GM12878 (cell line): ENCODE measurements at regions not wholly inside any gene's neighbourhood (a gene's known extent, or its start where the extent isn't known, plus 50 kb on each side); places are given as distances from the start of the nearest gene placed in this dataset.

Source experiments
- ATAC-seq: fragments of 200-7000 bp; cut with Tn5 transposase; 3 replicates; pipeline ENCODE4 v1.9.1; 2020; ENCODE audit warnings: mild to moderate bottlenecking, moderate library complexity
- BruUV-seq: library from RNA; stranded (reverse); fragments of 400-500 nt; replicated peaks from 2 replicates; lab custom pipeline; 2021; lab: Mats Ljungman, UMichigan
- CTCF ChIA-PET: fragments of 300-600 bp; sonication (Branson Sonifier 250); formaldehyde crosslinking; extraction: SDS; loops from one replicate; lab custom pipeline; 2021; ENCODE audit warnings: inconsistent platforms; lab: Yijun Ruan, JAX
- POLR2A ChIA-PET: fragments of 350-600 bp; formaldehyde crosslinking; extraction: SDS; loops from one replicate; lab custom pipeline; 2021; ENCODE audit warnings: inconsistent platforms; lab: Charles Lee
- RAD21 ChIA-PET: fragments of 300-600 bp; sonication (Branson Sonifier 250); formaldehyde crosslinking; loops from one replicate; lab custom pipeline; 2023; ENCODE audit warnings: antibody characterized with exemption; ENCODE audit not compliant: unreplicated experiment; lab: Charles Lee
- SMC1A ChIA-PET: fragments of 300-600 bp; sonication (Branson Sonifier 250); formaldehyde crosslinking; loops from one replicate; lab custom pipeline; 2023; ENCODE audit not compliant: unreplicated experiment, uncharacterized antibody; lab: Charles Lee
- DNase-seq: peaks from one replicate; pipeline ENCODE4 v3.0.0-alpha.2; 2011; ENCODE audit warnings: low read depth, low spot score
- FAIRE-seq: peaks from 3 replicates; lab custom pipeline; 2011; peaks lifted over from hg19 to GRCh38; lab: Jason Lieb, UNC
- H2AFZ ChIP-seq: 2 replicates; pipeline ENCODE4 v1.6.0; 2011; ENCODE audit warnings: low read depth, low read length, control low read depth; ENCODE audit not compliant: control insufficient read depth
- H3K27ac ChIP-seq: 2 replicates; pipeline ENCODE4 v1.5.1; 2011; ENCODE audit warnings: control low read depth; ENCODE audit not compliant: control insufficient read depth, insufficient read depth
- H3K27me3 ChIP-seq, 2 experiments: replicated peaks in 1 of 2; 2 replicates each; pipeline versions ENCODE4 v1.6.0 to v1.6.1; 2011; ENCODE audit warnings: low read length in 1 of 2; ENCODE audit not compliant: control insufficient read depth in 2 of 2, insufficient read depth in 2 of 2
- H3K36me3 ChIP-seq, 2 experiments: 2 replicates each; pipeline ENCODE4 v1.5.1; 2011; ENCODE audit warnings: low read length in 1 of 2; ENCODE audit not compliant: control insufficient read depth in 2 of 2, insufficient read depth in 2 of 2
- H3K4me1 ChIP-seq: 2 replicates; pipeline ENCODE4 v1.6.1; 2011; ENCODE audit warnings: mild to moderate bottlenecking, low read length, moderate library complexity, mixed read lengths; ENCODE audit not compliant: control insufficient read depth, insufficient read depth
- H3K4me2 ChIP-seq: 2 replicates; pipeline ENCODE4 v1.6.0; 2011; ENCODE audit warnings: control low read depth; ENCODE audit not compliant: control insufficient read depth, insufficient read depth
- H3K4me3 ChIP-seq: fragments of 200-600 bp; sonication (generic); 2 replicates; pipeline ENCODE4 v1.5.1; 2016
- H3K79me2 ChIP-seq: 2 replicates; pipeline ENCODE4 v1.6.0; 2011; ENCODE audit warnings: low read length; ENCODE audit not compliant: control insufficient read depth, insufficient read depth
- H3K9ac ChIP-seq: 2 replicates; pipeline ENCODE4 v1.8.0; 2011; ENCODE audit warnings: low read length, control low read depth, mixed read lengths; ENCODE audit not compliant: control insufficient read depth, insufficient read depth
- H3K9me3 ChIP-seq: replicated peaks from 3 replicates; pipeline ENCODE4 v1.5.1; 2011; ENCODE audit warnings: mild to moderate bottlenecking, low read length; ENCODE audit not compliant: control insufficient read depth, insufficient read depth
- H4K20me1 ChIP-seq: 2 replicates; pipeline ENCODE4 v1.6.0; 2011; ENCODE audit not compliant: control insufficient read depth, insufficient read depth
- ATF3 ChIP-seq: IDR thresholded peaks from 2 replicates; pipeline ENCODE4 v1.6.1; 2011; ENCODE audit warnings: low read depth, mild to moderate bottlenecking, low read length, moderate library complexity, borderline replicate concordance; ENCODE audit errors: extremely low read depth
- CBFB ChIP-seq: IDR thresholded peaks from 2 replicates; pipeline ENCODE4 v1.6.1; 2016; ENCODE audit warnings: antibody characterized with exemption, low read depth
- CHD1 ChIP-seq: IDR thresholded peaks from 2 replicates; pipeline ENCODE4 v1.6.1; 2012; ENCODE audit warnings: low read depth, low read length, improper control_type of control experiment
- DPF2 ChIP-seq: fragments of 450-650 bp; IDR thresholded peaks from 2 replicates; pipeline ENCODE4 v1.6.1; 2017; ENCODE audit warnings: mild to moderate bottlenecking
- E2F4 ChIP-seq: IDR thresholded peaks from 2 replicates; pipeline ENCODE4 v1.6.1; 2012; ENCODE audit warnings: low read depth, low read length, improper control_type of control experiment
- FOXK2 ChIP-seq: fragments of 450-650 bp; IDR thresholded peaks from 2 replicates; pipeline ENCODE4 v1.6.1; 2017; ENCODE audit warnings: mild to moderate bottlenecking, moderate library complexity
- JUNB ChIP-seq: IDR thresholded peaks from 2 replicates; pipeline ENCODE4 v1.6.1; 2016; ENCODE audit warnings: antibody characterized with exemption, mild to moderate bottlenecking
- MEF2A ChIP-seq: IDR thresholded peaks from 2 replicates; pipeline ENCODE4 v1.6.1; 2011; ENCODE audit warnings: low read depth, mild to moderate bottlenecking, low read length, moderate library complexity; ENCODE audit not compliant: insufficient read depth
- NFXL1 ChIP-seq: fragments of 450-650 bp; IDR thresholded peaks from 2 replicates; pipeline ENCODE4 v1.6.1; 2017; ENCODE audit warnings: antibody characterized with exemption, mild to moderate bottlenecking, borderline replicate concordance
- POLR2AphosphoS5 ChIP-seq: IDR thresholded peaks from 2 replicates; pipeline ENCODE4 v1.6.1; 2011; ENCODE audit warnings: mild to moderate bottlenecking, low read length, inconsistent platforms
- RB1 ChIP-seq: fragments of 450-650 bp; formaldehyde crosslinking; IDR thresholded peaks from 2 replicates; pipeline ENCODE4 v1.6.1; 2017; ENCODE audit warnings: mild to moderate bottlenecking, borderline replicate concordance
- REST ChIP-seq: IDR thresholded peaks from 2 replicates; pipeline ENCODE4 v1.6.1; 2012; ENCODE audit warnings: mild to moderate bottlenecking, low read depth, low read length
- TAF1 ChIP-seq: IDR thresholded peaks from 2 replicates; pipeline ENCODE4 v1.6.1; 2011; ENCODE audit warnings: mild to moderate bottlenecking, low read depth, low read length, borderline replicate concordance
- TCF12 ChIP-seq: IDR thresholded peaks from 2 replicates; pipeline ENCODE4 v1.6.1; 2011; ENCODE audit warnings: low read depth, mild to moderate bottlenecking, low read length
- WGBS: methylation state at CpG from one replicate; pipeline ENCODE4 v1.1.6; 2016; ENCODE audit warnings: low lambda C conversion rate; ENCODE audit not compliant: insufficient replicate concordance, insufficient coverage; ENCODE audit errors: missing lambda C conversion rate; 5-methylcytosine and 5-hydroxymethylcytosine counted together
- in situ Hi-C: fragments of 300-500 bp; cut with MboI; formaldehyde crosslinking; loops from 9 replicates; pipeline ENCODE4 v1.14.3; 2018; ENCODE audit warnings: mixed read lengths
- intact Hi-C: fragments of 100-400 bp; cut with micrococcal nuclease; formaldehyde crosslinking; loops from one replicate; pipeline ENCODE4 v1.14.2; 2022; ENCODE audit not compliant: unreplicated experiment

GRCh38 chr10:61337741-61338140, 115.4 kb downstream of the TMEM26 start:
- no TSS peak for BruUV-seq
- POLR2A ChIA-PET = no interaction called here

GRCh38 chr10:61336831-61337230, 116.3 kb downstream of the TMEM26 start:
- no TSS peak for BruUV-seq
- Histone ChIP-seq H3K4me2 (no peak overlapping the region), H4K20me1 (no peaks in the 10 kb centered on the region), H3K9ac (no peak overlapping the region), H3K27me3 (no peaks in the 10 kb centered on the region), H3K9me3 (no peaks in the 10 kb centered on the region), H3K79me2 (no peaks in the 10 kb centered on the region), H3K27ac (no peak overlapping the region), H3K4me3 (no peak overlapping the region), H3K36me3 (no peaks in the 10 kb centered on the region), H2AFZ (no peak overlapping the region), H3K4me1 (no peaks in the 10 kb centered on the region)
- ChIA-PET SMC1A (no interaction called here), RAD21 (no interaction called here), CTCF (no interaction called here), POLR2A (no interaction called here)
- ATAC-seq = no peak
- in situ Hi-C loops = no loop called here
- 26% methylated on average over 4 of the region's 4 CpGs for WGBS
- DNase-seq = no peak
- intact Hi-C loops = no loop called here
- FAIRE-seq = no peak
- TF ChIP-seq FOXK2 (no peak), TCF12 (no peak), REST (no peak), MEF2A (no peak), RB1 (no peak), DPF2 (no peak), ATF3 (no peak), TAF1 (no peak)

More at GRCh38 chr10:61337741-61338140, 115.4 kb downstream of the TMEM26 start:
- Histone ChIP-seq H3K4me3 (no peak overlapping the region), H3K9me3 (no peaks in the 10 kb centered on the region), H3K9ac (no peak overlapping the region), H3K27ac (no peak overlapping the region), H2AFZ (no peak overlapping the region), H4K20me1 (no peaks in the 10 kb centered on the region), H3K79me2 (no peaks in the 10 kb centered on the region), H3K27me3 (no peaks in the 10 kb centered on the region), H3K4me1 (no peaks in the 10 kb centered on the region), H3K36me3 (no peaks in the 10 kb centered on the region), H3K4me2 (no peak overlapping the region)
- ChIA-PET SMC1A (no interaction called here), CTCF (no interaction called here), RAD21 (no interaction called here)
- TF ChIP-seq POLR2AphosphoS5 (no peak), CHD1 (no peak), CBFB (no peak), E2F4 (no peak), JUNB (no peak), NFXL1 (no peak)
- FAIRE-seq (no peak), ATAC-seq (no peak), DNase-seq (no peak)
- in situ Hi-C loops (no loop called here), intact Hi-C loops (no loop called here)
- 62% methylated on average over 3 of the region's 3 CpGs for WGBS
